ENCODE measurements at regions not wholly inside any gene's neighbourhood (a gene's known extent, or its start where the extent isn't known, plus 50 kb on each side); places are given as distances from the start of the nearest gene placed in this dataset.

GRCh38 chr7:132687981-132688383 is 111.7 kb upstream of the PLXNA4 start:
- TF ChIP-seq, protein P1, sequence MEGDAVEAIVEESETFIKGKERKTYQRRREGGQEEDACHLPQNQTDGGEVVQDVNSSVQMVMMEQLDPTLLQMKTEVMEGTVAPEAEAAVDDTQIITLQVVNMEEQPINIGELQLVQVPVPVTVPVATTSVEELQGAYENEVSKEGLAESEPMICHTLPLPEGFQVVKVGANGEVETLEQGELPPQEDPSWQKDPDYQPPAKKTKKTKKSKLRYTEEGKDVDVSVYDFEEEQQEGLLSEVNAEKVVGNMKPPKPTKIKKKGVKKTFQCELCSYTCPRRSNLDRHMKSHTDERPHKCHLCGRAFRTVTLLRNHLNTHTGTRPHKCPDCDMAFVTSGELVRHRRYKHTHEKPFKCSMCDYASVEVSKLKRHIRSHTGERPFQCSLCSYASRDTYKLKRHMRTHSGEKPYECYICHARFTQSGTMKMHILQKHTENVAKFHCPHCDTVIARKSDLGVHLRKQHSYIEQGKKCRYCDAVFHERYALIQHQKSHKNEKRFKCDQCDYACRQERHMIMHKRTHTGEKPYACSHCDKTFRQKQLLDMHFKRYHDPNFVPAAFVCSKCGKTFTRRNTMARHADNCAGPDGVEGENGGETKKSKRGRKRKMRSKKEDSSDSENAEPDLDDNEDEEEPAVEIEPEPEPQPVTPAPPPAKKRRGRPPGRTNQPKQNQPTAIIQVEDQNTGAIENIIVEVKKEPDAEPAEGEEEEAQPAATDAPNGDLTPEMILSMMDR (conservative IDR thresholded peaks at IDR 0.05; ENCODE audit: low read length), result no peak
- TF ChIP-seq EZH2phosphoT487 (IDR thresholded peaks at IDR 0.05; ENCODE audit: borderline replicate concordance, low read depth, low read length), result no peak

Measured in OCI-LY7 (cell line).